GM21381 (cell line): ENCODE measurements at regions not wholly inside any gene's neighbourhood (a gene's known extent, or its start where the extent isn't known, plus 50 kb on each side); places are given as distances from the start of the nearest gene placed in this dataset.

Experiments
- ATAC-seq: cut with Tn5 transposase; IDR thresholded peaks from one replicate; pipeline ENCODE4 v1.9.1; 2021; ENCODE audit warnings: mild to moderate bottlenecking, moderate library complexity; ENCODE audit not compliant: unreplicated experiment

DNA sequence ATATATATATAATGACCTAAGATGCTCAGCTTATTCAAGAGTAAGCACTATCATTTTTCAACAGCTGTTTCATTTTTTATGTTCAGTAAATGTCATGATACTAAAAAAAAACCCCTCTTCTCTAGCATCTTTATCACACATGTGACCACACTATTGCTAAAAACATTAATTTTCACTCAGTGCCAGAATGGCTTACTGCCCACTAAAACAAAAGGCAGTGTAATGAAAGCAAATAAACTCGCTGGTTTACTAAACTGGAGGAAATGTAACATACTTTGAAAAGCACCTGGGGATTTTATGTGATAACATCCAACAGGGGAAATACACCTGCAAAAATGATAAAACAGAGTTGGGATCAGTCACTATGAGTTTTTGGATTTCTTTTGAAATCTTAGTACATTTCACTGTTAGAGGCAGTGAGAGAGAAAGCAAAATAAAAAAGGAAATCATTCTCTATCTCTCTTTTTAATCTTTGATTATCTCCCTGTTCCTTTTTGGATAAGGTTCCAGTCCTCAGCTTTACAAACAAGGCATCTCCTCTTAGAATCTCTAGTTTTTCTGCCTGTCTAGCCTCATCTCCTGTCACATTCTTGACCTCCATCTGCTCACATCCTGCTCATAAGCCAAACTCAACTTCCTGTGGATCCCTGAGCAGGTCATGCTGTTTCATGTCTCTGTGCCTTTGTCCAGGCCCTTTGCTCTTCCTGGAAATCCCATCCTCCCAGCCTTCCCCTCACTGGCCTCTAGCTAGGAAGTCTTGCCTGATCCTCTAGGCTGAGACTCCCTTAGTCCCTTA, 338.0 kb downstream of the MAN2A1 start:
- no peak for ATAC-seq

DNA sequence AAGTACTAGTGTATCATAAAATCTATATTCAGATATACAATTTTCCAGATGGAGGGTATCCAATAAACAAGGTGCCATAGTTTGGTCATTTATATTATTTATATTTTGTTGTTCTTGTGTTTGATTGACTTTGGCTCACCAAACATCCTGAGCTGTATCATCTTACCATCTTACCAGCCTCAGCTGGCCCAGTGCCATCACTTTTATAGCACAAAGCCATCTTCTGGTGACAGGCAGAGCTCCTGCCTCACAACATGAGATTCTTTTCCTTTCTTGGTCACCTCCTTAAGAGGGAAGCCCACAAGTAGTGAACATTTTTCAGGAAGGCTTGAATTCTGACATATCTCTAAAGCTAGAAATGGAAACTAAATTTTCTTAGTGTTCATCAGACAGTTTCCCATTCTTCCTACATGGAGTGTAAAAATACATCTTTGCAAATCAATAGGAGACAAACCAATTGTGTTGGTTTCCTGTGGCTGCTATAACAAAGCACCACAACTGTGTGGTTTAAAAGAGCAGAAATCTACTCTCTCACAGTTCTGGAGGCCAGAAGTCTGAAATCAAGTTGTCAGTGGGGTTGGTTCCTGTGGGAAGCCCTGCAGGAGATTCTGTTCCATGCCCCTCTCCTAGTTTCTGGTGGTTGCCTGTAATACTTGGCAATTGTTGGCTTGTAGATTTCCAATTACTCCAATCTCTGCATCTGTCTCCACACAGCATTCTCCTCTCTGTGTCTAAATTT, 341.8 kb downstream of the MAN2A1 start:
- no peak for ATAC-seq

DNA sequence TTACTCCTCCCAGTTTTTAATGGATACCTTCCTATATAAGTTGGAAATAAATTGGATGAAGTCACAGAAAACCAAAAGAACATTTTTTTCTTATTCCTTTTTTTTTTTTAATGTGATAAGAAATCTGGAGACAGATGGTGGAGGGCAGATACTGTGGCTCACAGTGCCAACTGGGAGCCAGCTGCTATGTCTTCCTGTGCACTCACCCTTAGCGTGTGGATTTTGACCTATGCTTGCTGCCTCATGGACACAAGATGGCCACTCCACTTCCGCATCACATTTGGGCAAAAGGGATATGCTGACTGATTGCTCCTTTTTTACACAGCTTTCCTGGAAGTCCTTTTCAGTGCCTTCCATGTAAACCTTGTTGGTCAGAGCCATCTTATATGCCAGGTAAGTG, 342.6 kb downstream of the MAN2A1 start:
- no peak for ATAC-seq

DNA sequence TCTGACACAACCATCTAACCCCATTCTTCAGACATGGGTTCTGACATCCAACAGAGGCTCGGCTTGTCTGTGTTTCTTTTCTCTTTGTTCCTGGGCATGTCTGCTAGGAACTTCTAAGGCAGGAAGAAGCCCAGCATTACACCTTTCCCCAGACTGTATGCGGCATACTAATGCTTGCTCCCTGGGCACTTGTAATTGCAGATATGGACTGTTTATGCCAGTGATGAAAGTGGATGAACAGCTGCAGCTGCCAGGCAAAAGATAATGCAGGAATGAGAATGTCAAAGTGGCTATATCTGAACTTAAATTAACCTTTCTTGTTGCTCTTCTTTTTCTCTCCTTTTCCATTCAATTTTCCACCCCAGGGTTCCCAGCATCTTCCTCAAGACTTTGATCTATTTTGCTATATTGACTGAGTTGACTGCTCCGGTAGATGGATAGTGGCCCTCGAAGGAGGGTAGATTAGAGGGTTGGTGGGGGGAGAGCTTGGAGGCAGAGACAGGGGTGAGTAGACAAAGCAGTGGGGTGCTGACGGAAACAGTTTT, 344.4 kb downstream of the MAN2A1 start:
- ATAC-seq, result no peak

- no peak for ATAC-seq
These were observed 348.7 kb downstream of the MAN2A1 start for GRCh38 chr5:110038297-110038997.

GRCh38 chr5:110040178-110040577, 350.5 kb downstream of the MAN2A1 start:
- no peak for ATAC-seq

GRCh38 chr5:110043025-110043424, 353.3 kb downstream of the MAN2A1 start:
- ATAC-seq, result no peak

DNA sequence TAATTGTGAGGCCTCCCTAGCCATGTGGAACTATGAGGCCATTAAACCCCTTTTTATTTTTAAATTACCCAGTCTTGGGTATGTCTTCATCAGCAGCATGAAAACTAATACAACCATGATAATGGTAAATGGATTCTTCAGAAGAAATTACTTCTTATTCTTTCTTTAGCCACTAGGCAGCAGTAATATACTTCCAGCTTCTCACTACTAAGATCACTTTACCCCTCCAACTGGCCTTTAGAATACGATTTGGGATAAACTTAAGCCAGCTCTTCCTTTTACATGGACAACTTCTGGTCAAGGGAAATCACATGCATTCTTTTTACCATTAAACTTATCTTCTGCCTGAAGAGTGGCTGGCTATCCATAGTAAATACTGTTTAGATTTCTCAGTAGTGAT, 355.4 kb downstream of the MAN2A1 start:
- no peak for ATAC-seq

GRCh38 chr5:110048491-110048890, 358.8 kb downstream of the MAN2A1 start:
- no peak for ATAC-seq

DNA sequence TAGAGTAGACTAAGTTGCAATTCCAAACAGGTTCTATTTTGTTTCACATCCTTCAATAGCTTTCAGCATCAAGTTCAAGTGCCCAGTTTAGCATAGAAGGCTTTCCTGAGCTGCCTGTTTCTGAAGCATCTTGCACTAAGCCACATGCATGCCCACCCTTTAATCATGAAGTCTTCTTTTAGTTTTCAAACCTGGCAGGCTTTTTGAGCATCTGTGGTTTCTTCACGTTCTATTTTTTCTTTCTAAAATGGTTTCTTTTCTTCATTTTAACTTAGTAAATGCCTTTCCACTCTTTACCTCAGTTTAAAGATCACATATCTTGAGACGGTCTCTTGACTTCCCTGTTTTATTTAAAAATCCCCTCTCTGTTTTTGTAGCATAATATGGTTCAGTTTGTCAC, 360.1 kb downstream of the MAN2A1 start:
- no peak for ATAC-seq

DNA sequence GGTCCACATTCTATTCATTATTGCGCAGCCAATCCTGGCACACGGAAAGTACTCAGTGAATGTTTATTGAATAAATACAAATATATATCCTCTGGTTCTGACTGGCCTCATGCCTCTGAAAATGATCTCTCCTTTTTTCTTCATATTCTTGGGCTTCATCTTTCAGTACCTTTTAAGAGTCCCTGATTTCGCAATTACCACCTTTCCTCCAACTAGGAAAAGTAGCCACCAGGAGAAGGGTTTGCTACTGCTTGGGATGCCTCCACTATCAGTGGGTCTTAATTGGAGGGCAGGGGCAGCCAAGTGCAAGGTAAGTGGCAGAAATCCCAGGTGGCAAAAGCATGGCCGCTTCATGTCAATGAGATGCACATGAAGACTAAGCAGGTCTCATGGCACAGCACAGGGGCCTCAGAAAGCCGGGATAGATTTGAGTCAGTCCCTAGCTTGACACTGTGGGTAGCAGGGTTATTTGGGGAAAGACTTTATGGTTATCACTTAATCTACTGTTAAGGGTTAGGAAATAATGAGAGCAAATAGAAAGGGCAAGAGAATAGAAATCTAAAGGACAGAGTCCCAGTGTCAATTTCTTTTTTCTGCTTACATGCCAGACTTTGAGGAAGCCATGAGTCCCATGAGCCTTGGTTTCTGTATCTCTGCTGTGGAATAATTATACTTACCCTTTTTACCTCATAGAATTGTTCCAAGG, 361.1 kb downstream of the MAN2A1 start:
- ATAC-seq, result no peak

- no peak for ATAC-seq
These were observed 363.5 kb downstream of the MAN2A1 start for GRCh38 chr5:110053205-110053604.

DNA sequence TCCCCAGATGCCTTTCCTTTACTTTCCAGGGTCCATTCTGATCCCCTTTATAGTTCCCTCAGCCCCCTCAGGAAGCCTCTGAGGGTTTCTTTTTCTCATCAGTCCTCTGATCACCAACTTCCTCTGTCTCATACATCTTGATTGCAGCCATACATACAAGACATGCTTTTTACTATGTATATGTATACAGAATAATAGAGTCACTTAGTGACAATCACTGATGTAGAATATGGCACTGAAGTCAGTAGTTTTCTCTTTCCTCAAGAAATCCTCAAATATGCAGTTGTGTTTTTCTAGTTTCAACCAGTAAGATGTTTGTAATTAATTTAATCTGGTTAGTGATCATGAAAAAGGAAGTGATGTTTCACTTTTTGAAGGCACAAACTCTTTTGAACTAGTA, 364.1 kb downstream of the MAN2A1 start:
- peak; percentile 31 for ATAC-seq

GRCh38 chr5:110054240-110054639, 364.5 kb downstream of the MAN2A1 start:
- ATAC-seq, result peak; percentile 82

DNA sequence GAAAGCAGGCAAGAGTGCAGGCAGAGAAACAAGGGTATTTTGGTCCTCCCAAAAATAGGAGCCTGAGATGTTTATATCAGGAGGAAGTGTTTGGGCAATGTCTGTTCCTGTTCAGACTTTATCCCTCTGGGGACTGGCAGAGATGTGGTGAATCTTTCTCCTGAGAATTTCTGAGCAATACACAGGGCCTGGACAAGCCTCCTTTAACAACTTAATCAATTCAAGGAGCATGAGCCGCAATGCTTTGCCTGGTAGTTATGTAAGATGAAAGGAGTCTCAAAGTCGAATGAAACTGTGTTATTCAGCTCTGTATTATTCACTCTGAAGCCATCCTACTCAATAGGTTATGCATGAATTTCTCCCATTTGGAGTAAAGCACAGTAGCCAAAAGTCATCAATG, 365.6 kb downstream of the MAN2A1 start:
- ATAC-seq, result no peak

GRCh38 chr5:110056580-110057114, 366.9 kb downstream of the MAN2A1 start:
- ATAC-seq, result no peak

DNA sequence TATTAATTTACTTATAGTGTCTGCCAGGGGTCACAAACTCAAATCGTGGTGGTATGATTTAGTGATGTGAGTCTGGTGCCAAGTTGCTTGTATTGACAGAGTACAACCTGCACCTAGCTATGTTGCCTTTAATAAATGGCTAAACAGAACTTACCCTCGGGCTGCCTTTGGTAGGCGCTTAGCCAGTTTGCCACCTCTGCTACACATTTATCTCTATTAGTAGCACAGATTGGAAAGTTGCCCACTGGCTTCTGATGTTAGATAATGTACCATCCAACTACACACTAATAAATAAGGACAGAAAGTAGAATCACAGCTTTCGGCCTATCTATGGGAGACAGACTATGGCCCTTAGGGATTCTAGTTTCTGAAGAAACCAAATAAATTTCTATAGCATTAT, 368.4 kb downstream of the MAN2A1 start:
- ATAC-seq, result no peak

- no peak for ATAC-seq
These were observed 372.5 kb downstream of the MAN2A1 start for GRCh38 chr5:110062246-110062645.

DNA sequence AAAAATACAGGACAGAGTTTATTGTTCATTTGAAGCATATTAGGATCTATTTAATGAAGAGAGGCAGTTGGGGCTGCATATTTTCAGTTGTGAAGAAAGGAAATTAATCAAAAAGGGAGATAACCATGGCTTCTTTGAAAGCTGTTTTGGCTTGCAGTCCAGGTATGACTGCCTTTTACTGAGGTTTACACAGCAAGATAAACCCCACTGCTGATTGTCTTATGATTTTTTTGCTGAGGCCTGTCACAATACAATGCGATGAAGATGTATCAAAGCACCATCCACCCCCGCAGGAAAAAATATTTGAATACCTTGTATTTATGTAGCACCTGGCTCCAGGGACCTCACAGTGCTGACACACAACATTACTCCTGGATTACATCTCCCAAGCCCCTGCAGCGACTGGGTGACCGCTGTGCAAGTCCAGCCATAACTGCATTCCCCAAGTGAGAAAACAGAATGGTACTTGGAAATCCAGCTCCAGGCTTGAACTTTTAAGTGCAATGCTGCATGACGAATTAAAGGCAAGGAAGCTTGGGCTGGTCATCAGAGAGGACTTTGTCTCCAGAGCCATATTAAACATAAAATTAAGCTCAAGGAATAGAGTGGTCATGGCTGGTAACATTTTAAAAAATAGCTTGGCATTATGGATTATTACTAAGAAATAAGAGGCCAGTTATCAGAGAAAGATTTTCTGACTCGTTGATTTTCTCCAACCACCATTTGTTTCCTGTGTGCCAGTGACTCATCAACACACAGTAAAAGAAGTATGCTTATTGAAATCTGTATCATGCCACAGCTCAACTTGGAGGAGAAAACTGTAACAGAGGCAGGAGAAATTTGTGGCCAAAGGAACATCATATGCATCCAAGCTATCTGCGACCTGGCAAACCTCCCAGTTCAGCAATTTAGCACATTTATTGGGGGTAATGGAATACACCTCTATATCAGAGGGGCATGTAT, 374.2 kb downstream of the MAN2A1 start:
- ATAC-seq, result no peak
